Activated CD8-positive, alpha-beta memory T cell treated with anti-CD3 and anti-CD28 coated beads for 48 hours (primary cell): ENCODE measurements at regions not wholly inside any gene's neighbourhood (a gene's known extent, or its start where the extent isn't known, plus 50 kb on each side); places are given as distances from the start of the nearest gene placed in this dataset.

ENCODE experiments used
- DNase-seq, 3 experiments: peaks; one replicate each; pipeline ENCODE4 v3.0.0-alpha.2; 2020; ENCODE audit warnings: low read depth in 2 of 3, low spot score in 2 of 3

GRCh38 chr6:147811913-147812629, 303.6 kb downstream of the SAMD5 start:
- DNase-seq = no peak

- no peak for DNase-seq
Observed at GRCh38 chr6:147817042-147817689, 308.7 kb downstream of the SAMD5 start.

GRCh38 chr6:147820520-147820919, 312.0 kb downstream of the SAMD5 start:
- no peak for DNase-seq

- no peak for DNase-seq
Observed at GRCh38 chr6:147821295-147821897, 312.9 kb downstream of the SAMD5 start.

- DNase-seq = no peak
Observed at GRCh38 chr6:147823936-147824335, 315.4 kb downstream of the SAMD5 start.

GRCh38 chr6:147825848-147826247, 317.4 kb downstream of the SAMD5 start:
- DNase-seq = no peak

GRCh38 chr6:147826698-147827097, 318.2 kb downstream of the SAMD5 start:
- no peak for DNase-seq

- DNase-seq = no peak
Observed at GRCh38 chr6:147829418-147829817, 320.9 kb downstream of the SAMD5 start.

GRCh38 chr6:147829835-147830234, 321.3 kb downstream of the SAMD5 start:
- DNase-seq = no peak

- DNase-seq = no peak
Observed at GRCh38 chr6:147831356-147831755, 322.9 kb downstream of the SAMD5 start.

GRCh38 chr6:147833607-147834006, 325.1 kb downstream of the SAMD5 start:
- DNase-seq = no peak

- DNase-seq = no peak
Observed at GRCh38 chr6:147834084-147834776, 325.7 kb downstream of the SAMD5 start.

- no peak for DNase-seq
Observed at GRCh38 chr6:147837540-147837939, 329.1 kb downstream of the SAMD5 start.

- DNase-seq = no peak
Observed at GRCh38 chr6:147839708-147840610, 331.5 kb downstream of the SAMD5 start.

GRCh38 chr6:147841547-147842148, 333.2 kb downstream of the SAMD5 start:
- DNase-seq = no peak

- no peak for DNase-seq
Observed at GRCh38 chr6:147849401-147850330, 341.2 kb downstream of the SAMD5 start.

- no peak for DNase-seq
Observed at GRCh38 chr6:147852772-147853171, 344.3 kb downstream of the SAMD5 start.

- no peak for DNase-seq
Observed at GRCh38 chr6:147853574-147853973, 345.1 kb downstream of the SAMD5 start.

GRCh38 chr6:147855803-147856482, 347.5 kb downstream of the SAMD5 start:
- DNase-seq = no peak
